Prostate gland (tissue), 2 donors: ENCODE measurements at regions not wholly inside any gene's neighbourhood (a gene's known extent, or its start where the extent isn't known, plus 50 kb on each side); places are given as distances from the start of the nearest gene placed in this dataset.

Experiments
- DNase-seq: peaks from one replicate; pipeline ENCODE4 v3.0.0-alpha.2; 2019; ENCODE audit warnings: low spot score
- H3K27ac ChIP-seq, 2 donors: fragments of 200-600 bp; sonication (generic); 2 replicates each; pipeline ENCODE4 v1.5.1; 2017 to 2019
- H3K27me3 ChIP-seq: fragments of 200-600 bp; sonication (generic); replicated peaks from 2 replicates; pipeline ENCODE4 v1.5.1; 2019; ENCODE audit not compliant: insufficient read depth
- H3K36me3 ChIP-seq, 2 donors: fragments of 200-600 bp; sonication (generic); 1 replicate in 1 of 2; 2 replicates in 1 of 2; pipeline versions ENCODE4 v1.5.1 to v1.8.1; 2017 to 2019
- H3K4me1 ChIP-seq: fragments of 200-600 bp; sonication (generic); replicated peaks from 2 replicates; pipeline ENCODE4 v1.5.1; 2019
- H3K4me3 ChIP-seq, 2 donors: fragments of 200-600 bp; sonication (generic); 2 replicates each; pipeline ENCODE4 v1.5.1; 2017 to 2019
- H3K9me3 ChIP-seq: fragments of 200-600 bp; sonication (generic); 2 replicates; pipeline ENCODE4 v1.5.1; 2017
- POLR2A ChIP-seq: fragments of 450-650 bp; IDR thresholded peaks from one replicate; pipeline ENCODE4 v1.6.1; 2016; ENCODE audit warnings: antibody characterized with exemption, mild to moderate bottlenecking
- POLR2AphosphoS5 ChIP-seq: sonication (generic); formaldehyde crosslinking; IDR thresholded peaks from one replicate; pipeline ENCODE4 v1.6.1; 2017; ENCODE audit warnings: antibody characterized with exemption
- WGBS: methylation state at CpG from one replicate; pipeline ENCODE4 v1.1.5; 2018; 5-methylcytosine and 5-hydroxymethylcytosine counted together
- intact Hi-C: fragments of 100-400 bp; cut with DNase I; formaldehyde crosslinking; loops from one replicate; pipeline ENCODE4 v1.14.2; 2022
- TF ChIP-seq, protein P1 (sequence below), 4 experiments: fragments of 200-600 bp in 2 of 4; fragments of 450-650 bp in 2 of 4; sonication (generic) in 2 of 4; IDR thresholded peaks; 1 replicate in 3 of 4; 2 replicates in 1 of 4; pipeline ENCODE4 v1.5.1; 2016 to 2019; ENCODE audit warnings: antibody characterized with exemption in 4 of 4, mild to moderate bottlenecking in 2 of 4, moderate library complexity in 2 of 4

DNA sequence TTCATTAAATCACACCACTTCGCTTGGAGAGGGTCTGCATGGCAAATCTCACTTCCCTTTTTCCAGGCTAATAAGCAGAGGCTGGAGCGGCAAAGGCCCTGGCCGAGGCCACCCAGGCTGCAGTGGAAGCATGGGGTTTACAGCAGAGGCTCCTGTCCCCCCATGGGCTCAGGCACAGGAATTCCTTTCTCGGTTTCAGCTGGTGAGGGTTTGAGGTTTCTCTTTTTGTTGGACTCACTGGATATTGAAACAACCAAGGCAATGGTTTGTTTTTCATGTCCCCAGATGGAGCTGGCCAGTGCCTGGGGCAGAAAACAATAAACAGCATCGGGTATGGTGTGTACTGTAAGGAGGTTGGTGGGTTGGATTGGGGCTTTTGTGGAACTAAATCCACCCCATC is 175.6 kb upstream of the RASGRP1 start:
- Histone ChIP-seq H3K36me3 (no peaks in the 10 kb centered on the region), H3K27me3 (no peaks in the 10 kb centered on the region), H3K9me3 (no peaks in the 10 kb centered on the region), H3K4me1 (no peaks in the 10 kb centered on the region), H3K27ac (no peak overlapping the region), H3K4me3 (no peak overlapping the region)
- TF ChIP-seq POLR2A (no peak), POLR2AphosphoS5 (no peak)
- TF ChIP-seq, protein P1, sequence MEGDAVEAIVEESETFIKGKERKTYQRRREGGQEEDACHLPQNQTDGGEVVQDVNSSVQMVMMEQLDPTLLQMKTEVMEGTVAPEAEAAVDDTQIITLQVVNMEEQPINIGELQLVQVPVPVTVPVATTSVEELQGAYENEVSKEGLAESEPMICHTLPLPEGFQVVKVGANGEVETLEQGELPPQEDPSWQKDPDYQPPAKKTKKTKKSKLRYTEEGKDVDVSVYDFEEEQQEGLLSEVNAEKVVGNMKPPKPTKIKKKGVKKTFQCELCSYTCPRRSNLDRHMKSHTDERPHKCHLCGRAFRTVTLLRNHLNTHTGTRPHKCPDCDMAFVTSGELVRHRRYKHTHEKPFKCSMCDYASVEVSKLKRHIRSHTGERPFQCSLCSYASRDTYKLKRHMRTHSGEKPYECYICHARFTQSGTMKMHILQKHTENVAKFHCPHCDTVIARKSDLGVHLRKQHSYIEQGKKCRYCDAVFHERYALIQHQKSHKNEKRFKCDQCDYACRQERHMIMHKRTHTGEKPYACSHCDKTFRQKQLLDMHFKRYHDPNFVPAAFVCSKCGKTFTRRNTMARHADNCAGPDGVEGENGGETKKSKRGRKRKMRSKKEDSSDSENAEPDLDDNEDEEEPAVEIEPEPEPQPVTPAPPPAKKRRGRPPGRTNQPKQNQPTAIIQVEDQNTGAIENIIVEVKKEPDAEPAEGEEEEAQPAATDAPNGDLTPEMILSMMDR (IDR thresholded peaks at IDR 0.05): no peak
- intact Hi-C loops: no loop called here
- 71% methylated on average over 5 of the region's 5 CpGs for WGBS
- DNase-seq: no peak

DNA sequence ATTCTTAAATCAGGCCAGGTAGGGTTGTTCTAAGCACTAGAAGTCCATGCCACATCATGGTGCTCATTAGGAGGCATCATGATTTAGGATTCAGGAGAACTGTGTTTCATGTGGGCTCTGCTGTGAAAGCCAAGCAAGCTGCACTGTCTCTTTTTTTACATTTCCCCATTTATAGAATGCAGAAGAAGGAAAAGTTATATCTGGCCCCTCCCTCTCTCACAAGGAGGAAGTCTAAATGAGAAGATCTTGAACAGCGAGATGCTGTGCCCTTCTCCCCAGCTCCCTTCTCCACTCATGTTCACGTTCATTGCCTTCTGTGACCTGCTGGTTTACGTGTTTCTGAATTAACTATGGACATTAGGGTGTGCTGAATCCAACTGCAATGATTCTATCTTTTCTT is 178.5 kb upstream of the RASGRP1 start:
- Histone ChIP-seq H3K4me3 (no peak overlapping the region), H3K27ac (no peak overlapping the region), H3K36me3 (no peaks in the 10 kb centered on the region), H3K4me1 (no peaks in the 10 kb centered on the region), H3K9me3 (no peaks in the 10 kb centered on the region), H3K27me3 (no peaks in the 10 kb centered on the region)
- intact Hi-C loops: no loop called here
- 83% methylated on average over 3 of the region's 3 CpGs for WGBS
- DNase-seq: no peak
- TF ChIP-seq, protein P1 (IDR thresholded peaks at IDR 0.05): no peak
- no peak for TF ChIP-seq POLR2A
- TF ChIP-seq POLR2AphosphoS5: no peak

DNA sequence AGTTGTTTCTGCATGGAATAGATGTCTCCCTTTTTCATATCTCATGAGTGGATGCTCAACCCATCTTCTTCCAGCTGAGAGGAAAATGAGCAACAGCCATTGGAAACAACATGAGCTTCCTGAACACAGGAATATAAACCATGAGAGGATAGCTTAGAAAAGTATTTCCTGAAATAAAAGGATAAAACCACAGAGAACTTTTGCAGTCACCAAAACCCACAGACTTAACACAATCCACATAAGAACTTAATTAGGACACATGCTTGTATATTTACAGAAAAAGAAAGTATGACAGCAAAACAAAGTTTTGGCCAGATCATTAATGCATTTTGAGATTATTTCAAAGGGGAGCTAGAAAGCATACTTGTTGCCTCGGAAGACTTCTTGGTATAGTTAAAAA is 180.5 kb upstream of the RASGRP1 start:
- intact Hi-C loops: no loop called here
- H3K27me3 ChIP-seq: no peaks in the 10 kb centered on the region

DNA sequence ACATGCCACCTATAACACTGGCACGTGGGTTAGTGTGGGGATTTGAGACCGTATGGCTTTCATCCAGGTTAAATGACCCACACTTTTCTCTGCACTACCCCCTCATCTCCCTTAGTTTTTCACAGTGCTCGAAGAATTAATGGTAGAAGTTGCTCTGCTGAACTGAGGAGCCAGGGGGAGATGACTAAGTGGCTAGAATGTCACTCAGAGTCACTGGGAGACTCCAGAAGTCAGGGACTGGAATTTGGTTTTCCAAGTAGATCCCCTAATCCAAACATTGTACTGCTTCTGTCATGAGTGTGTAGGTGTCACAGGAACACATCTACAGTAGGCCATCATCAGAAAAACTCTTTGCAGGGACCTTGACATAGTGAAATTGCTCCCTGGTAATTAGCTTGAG is 181.0 kb upstream of the RASGRP1 start:
- no peak for DNase-seq
- H3K36me3 ChIP-seq: no peaks in the 10 kb centered on the region
- no peaks in the 10 kb centered on the region for H3K9me3 ChIP-seq
- H3K4me3 ChIP-seq: no peak overlapping the region
- H3K27me3 ChIP-seq: no peaks in the 10 kb centered on the region
- 78% methylated on average over 3 of the region's 3 CpGs for WGBS
- no peaks in the 10 kb centered on the region for H3K4me1 ChIP-seq
- H3K27ac ChIP-seq: no peak overlapping the region
- intact Hi-C loops: no loop called here
- TF ChIP-seq, protein P1 (IDR thresholded peaks at IDR 0.05): no peak
- TF ChIP-seq POLR2AphosphoS5: no peak
- no peak for TF ChIP-seq POLR2A

More for the DNA sequence above, 180.5 kb upstream of the RASGRP1 start:
- no peak overlapping the region for H3K27ac ChIP-seq
- H3K9me3 ChIP-seq: no peaks in the 10 kb centered on the region
- DNase-seq: no peak
- no peaks in the 10 kb centered on the region for H3K36me3 ChIP-seq
- WGBS: 93% methylated on average over 1 of the region's 1 CpG
- H3K4me1 ChIP-seq: no peaks in the 10 kb centered on the region
- no peak overlapping the region for H3K4me3 ChIP-seq
- TF ChIP-seq POLR2A: no peak
- TF ChIP-seq, protein P1 (IDR thresholded peaks at IDR 0.05): no peak

DNA sequence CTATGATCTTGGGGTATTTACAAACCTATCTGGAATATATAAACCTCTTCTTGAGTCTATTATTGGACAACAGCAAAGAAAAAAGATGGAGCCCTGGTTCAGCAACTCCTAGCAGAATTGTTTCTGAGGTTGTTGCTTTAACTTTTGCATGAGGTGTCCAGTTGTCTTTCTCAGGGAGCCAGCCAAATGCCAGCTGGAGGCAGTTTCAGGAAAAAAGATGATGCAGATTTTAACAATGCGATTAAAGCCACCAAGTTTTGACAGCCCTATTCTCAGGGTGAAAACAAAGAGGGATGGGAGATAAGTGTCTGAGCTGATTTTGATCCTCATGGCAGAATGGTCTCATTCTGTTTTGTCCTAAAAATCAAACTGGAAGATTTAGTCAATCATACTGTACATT is 181.6 kb upstream of the RASGRP1 start:
- no peaks in the 10 kb centered on the region for H3K4me1 ChIP-seq
- intact Hi-C loops: no loop called here
- H3K9me3 ChIP-seq: no peaks in the 10 kb centered on the region
- no peak overlapping the region for H3K27ac ChIP-seq
- WGBS: 84% methylated on average over 1 of the region's 1 CpG
- H3K27me3 ChIP-seq: no peaks in the 10 kb centered on the region
- no peaks in the 10 kb centered on the region for H3K36me3 ChIP-seq
- no peak for TF ChIP-seq POLR2A
- TF ChIP-seq, protein P1 (IDR thresholded peaks at IDR 0.05): no peak
- H3K4me3 ChIP-seq: no peak overlapping the region
- DNase-seq: no peak
